ENCODE measurements at regions not wholly inside any gene's neighbourhood (a gene's known extent, or its start where the extent isn't known, plus 50 kb on each side); places are given as distances from the start of the nearest gene placed in this dataset.

DNA sequence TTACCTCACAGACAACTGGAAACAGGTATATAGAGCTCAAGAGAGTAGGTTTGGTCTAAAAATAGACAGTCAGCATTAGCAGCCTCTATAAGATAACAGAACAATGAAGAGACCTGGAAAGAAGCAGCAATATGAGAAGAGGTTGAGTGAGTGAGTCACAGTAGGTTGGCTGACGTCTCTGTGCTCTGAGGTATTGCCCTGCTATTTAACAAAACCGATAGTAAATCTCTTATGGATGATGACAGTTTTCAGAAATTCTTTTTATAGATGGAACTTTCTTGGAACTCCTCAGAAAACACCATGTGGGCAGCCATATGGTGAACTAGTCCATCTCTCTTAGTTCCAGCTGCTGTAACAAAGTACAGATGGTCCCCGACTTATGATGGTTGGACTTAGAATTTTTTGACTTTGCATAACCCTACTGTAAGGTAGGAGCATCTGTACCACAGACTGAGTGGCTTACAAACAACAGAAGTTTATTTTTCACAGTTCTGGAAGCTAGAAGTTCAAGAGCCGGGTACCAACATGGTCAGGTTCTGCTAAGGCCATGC is 123.5 kb downstream of the MBD2 start:
- no peak for DNase-seq (ENCODE audit: low spot score)

DNA sequence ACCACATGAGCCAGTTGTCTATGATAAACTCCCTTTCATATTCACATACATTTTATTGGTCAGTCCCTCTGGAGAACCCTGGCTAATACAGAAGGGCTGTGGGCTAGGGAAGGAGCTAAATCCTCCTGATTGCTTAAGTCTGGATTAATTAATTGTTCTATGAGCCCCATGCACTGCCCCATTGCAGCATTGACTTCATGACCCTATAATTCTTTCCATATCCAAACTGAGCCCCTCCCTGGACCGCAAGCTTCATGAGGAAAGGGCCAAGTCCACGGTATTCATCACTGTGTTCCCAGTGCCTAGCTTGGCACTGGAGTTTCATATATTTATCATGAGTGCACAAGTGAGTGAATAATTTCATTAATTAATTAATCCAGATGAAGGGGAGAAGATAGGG is 124.0 kb downstream of the MBD2 start:
- DNase-seq (ENCODE audit: low spot score) = no peak

DNA sequence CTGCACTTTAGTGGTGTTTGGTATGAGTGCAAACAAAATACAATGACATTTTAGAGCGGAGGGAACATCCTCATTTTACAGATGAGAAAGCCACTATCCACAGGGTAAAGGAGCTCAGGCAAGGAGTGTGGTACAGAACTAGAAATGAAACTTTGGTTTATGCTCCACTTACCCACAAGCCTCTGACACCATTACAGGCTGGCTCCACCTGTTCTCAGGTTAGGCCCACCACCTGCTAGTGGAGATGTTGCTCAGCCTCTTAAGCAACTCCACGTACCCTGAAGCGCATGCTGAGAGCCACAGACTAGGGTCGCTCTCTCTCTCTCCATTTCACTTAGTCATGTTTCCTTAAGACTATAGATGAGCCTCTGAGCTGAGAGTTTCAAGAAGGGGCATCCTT is 130.0 kb downstream of the MBD2 start:
- no peak for DNase-seq (ENCODE audit: low spot score)

DNA sequence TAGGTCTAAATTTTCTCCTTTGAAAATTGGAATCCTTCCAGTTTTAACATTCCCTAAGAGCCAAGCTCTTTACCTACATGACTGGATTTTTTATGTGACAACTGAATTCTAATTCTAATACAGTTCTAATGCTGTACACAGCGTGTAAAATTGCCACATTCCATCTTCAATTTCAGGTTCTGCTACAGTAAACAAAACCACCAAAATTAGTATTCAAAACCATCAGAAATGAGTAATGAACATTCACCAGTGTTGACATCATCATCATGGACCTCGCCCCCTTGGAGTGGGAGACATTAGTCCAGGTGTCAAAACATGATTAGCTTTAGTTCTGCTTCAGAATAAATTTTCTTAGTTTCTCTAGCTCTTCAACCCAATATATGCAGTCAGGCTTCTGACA is 133.6 kb downstream of the MBD2 start:
- DNase-seq (ENCODE audit: low spot score) = peak; percentile 4

DNA sequence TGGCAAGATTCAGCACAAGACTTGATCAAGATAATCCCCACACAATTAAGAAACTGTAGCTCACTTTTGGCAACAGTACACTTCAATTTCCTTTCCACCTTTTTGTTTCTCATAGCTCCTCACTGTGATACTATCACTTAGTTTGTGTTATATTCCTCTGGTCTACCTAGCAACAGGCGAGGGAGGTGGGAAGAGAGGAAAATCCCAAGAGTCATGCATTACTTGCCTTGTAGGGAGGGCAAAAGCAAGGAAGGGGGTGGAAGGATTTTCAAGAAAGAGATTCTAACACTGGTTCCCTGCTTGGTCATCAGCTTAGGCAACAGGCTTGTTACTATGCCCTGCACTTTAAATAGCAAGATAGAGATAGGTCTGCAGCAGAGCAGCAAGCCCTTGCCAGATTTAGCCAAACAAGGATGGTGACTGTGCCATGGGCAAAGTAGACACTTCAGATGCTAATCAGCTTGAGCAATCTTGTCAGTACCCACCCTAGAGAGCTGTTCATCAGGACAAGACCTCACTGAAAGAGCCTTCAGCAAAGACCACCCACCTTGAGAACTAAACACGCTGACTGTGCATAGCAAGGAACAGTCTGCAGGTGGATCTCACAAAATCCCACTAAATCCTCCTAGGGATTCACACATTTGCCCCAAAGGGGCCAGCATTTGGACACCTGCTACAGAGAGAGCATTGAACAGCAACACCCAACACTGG is 134.6 kb downstream of the MBD2 start:
- peak; percentile 4 for DNase-seq (ENCODE audit: low spot score)

DNA sequence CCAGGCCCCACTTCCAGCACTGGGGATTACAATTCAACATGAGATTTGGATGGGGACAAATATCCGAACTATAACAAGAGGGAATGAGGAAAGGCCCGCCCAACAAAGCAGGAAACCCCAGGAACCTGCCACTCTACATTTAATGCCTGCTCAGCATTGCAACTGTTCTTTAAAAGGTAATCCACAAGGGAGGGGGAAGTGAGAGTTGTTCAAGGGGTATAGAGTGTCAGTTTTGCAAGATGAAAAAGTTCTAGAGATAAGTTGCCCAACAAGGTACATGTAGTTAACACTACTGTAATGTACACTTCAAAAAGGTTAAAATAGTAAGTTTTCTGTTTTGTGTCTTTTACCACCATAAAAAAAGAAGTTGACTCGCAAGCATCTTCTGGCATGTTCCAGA is 137.6 kb downstream of the MBD2 start:
- no peak for DNase-seq (ENCODE audit: low spot score)

DNA sequence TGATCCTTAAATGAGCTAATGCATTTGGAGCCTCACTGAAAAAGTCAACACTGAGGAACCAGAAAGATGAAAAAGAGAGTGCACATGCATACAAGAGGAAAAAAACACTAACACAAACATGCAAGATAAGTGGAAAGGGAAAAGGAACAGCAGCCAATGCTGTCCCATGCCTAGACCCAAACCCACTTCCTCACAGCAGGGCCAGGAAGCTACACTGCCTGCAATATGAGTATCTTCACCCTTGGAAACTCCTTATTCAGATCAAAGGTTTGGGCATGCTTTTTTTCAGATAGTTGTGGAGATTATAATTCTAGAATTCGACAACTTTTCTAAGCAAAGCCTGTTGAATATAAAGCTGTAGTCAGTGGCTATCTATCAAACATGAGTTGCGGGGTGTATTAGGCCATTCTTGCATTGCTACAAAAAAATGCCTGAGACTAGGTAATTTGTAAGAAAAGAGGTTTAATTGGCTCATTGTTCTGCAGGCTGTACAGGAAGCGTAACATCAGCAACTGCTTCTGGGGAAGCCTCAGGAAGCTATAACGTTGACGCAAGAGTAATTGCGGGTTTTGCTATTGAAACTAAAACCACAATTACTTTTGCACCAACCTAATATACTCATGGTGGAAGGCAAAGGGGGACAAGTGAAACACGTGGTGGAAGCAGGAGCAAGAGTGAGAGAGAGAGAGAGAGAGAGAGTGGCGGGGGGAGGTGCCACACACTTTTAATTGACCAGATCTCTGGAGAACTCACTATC is 138.2 kb downstream of the MBD2 start:
- DNase-seq (ENCODE audit: low spot score) = no peak

DNA sequence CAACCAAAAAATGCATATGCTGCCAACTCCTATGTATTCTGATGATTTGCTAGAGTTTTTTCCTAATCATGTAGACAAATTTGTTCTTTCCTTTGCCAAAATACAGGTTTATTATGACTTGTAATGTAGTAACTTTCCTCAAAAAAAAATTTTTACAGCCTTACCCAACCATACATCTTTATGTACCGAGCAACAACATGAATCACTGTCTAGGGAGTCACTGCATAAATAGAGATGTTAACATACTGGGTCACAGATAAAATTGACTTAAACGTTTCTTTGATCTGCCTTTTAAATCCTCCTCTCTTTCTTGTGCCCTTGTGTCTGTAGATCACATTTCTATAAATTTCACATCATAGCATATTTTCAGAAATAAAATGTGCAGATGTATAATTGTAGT is 143.6 kb downstream of the MBD2 start:
- no peak for DNase-seq (ENCODE audit: low spot score)

DNA sequence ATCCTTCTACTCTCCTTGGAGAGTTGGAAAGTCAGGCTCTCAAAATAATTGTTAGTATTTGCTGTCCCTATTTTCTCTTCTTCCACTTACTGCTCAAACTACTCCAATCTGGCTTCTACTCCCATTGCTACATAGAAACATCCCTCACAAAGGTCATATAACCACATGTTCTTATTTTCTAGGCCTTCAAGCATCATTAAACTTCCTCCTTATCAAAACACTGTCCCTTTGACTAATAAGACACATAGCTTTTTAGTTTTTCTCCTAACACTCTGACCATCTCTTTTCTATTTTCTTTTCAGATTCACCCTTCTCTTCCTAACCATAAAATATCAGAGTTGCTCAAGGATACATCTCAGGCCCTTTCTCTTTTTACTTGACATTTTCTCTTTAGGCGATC is 148.3 kb downstream of the MBD2 start:
- no peak for DNase-seq (ENCODE audit: low spot score)

DNA sequence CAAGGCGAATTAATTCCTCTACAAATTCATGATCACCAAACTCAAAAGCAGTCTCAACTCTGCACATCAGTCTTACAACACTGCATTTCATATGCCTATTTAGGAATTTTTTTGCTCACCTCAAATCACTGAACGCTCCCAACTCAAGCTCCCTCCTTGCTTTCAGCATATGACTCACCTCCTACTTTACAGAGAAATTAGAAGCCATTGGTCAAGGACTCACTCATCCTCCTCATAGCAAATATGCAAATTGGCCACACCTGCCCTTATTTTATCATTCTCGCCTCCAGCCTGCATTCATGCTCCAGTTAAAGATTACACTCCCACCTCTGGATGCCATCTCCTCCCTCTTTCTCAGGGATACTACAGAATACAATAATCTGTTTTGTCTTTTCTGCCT is 148.8 kb downstream of the MBD2 start:
- no peak for DNase-seq (ENCODE audit: low spot score)

DNA sequence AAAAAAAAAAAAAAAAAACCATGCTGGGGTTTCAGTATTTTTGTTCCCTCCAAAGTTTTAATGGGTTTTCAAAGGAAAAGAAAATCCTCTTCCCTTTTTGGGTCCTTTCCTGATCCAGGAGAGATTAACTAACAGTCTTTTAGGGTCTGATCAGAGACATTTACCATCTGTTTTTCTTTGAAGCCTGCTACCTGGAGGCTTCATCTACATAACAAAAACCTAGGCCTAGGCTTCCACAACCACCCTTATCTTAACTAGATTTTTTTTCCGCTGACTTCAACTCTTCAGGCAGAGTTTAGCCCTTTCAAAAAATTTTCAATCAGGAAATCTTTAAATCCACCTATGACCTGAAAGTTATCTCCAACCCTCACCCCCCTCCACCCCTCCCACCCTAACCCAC is 154.7 kb downstream of the MBD2 start:
- no peak for DNase-seq (ENCODE audit: low spot score)

DNA sequence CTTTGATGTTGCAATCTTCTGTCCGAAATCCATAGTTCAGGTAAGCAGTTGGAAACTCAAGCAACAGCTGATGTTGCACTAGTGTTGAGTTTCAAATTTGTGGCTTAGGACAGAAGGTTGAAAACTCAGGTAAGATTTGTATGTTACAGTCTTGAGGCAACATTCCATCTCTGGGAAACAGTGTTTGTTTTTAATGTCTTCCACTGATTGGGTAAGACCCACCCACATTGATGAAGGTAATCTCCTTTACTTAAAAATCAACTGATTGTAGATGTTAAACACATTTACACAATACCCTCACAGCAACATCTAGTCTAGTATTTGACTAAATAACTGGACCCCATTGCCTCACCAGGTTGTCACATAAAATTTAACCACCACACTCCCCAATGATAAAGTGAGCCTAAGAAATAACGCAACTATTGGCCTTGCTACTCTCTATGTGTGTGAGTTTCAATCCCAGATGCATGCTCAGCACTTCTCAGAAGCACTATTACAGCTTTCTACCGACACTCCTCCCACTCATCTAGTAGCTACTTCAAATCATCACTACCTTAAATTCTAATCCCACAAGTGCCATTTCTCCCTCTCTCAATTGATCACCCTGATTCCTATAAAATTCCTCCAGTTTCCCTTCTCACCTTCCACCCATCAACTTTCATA is 164.0 kb downstream of the MBD2 start:
- DNase-seq (ENCODE audit: low spot score) = no peak

DNA sequence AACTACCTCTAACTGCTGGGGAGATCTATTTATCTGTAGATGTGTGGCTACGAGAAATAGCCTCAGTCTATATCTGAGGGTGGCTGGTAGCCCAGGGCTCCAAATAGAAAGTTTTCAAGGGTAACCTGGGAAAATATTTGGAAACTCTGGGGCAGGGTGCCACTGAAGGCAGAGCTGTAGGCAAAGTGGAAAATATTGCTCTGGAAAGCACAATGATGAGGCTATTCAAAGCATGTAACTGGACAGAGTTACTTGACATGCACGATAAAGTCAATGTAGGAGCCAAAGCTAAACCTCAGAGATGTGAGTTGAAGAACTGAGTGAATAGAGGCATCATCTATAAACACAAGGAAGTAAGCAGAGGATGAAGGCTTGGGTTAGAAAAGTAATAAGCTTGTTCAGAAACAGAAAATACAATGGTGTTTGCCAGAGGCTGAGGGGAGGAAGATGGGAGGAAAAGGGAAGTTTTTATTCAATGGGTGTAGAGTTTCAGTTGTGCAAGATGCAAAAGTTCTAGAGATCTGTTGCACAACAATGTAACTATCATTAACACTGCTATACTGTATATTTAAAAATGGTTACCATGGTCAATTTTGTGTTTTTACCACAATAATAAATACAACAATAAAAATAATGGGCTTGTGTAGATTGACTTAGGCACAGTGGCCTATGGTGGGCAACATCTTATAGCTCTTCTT is 171.6 kb downstream of the MBD2 start:
- no peak for DNase-seq (ENCODE audit: low spot score)

DNA sequence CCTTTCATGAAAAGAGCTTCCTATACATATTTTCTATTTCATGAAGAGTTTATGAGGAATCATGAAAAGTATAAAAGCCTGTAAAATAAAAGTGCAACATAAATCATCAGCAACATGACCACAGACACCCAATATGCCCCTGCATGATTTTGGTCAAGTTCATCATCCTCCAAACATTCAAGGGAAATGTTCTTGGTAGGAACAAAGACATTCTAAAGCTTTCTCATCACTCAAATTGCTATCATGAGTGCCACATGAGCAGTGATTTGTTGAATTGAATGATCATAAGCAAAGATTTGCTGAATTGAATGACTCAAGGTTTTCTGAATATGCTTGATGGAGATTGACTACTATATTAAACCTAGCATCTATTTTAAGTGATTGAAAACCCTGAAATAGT is 172.2 kb downstream of the MBD2 start:
- no peak for DNase-seq (ENCODE audit: low spot score)

DNA sequence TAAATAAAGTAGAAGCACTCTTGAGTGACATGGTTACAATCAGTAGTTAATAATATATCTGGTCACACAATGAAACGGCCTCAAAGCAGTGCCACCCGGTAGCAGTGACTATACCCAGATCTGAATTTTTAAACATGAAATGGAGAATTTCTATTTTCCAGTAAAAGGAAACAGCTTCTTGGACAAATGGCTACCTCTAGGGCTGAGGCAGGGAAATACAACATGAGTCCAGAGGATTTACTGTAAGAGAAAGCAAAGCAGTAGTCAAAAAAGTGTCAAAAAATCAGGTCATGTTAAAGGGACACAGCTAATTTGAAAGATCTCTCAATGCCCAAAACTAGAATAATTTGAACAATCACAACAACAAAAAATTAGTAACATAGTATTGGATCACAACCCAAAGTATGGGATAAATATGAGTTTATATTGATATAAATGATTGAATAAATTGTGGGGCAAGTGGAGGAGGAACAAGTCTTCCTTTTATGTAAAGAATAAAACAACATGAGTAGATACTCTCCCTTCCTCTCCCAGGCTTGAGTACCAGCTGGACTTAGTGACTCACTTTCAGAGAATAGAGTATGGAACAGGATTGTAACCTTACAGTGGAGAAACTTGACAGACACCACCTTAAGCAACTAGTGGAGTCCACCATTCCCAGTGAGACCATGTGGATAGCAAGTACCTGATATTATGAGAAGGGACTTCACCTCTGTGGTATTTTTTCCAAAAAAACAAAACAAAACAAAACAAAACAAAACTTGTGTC is 180.8 kb downstream of the MBD2 start:
- DNase-seq (ENCODE audit: low spot score) = no peak

DNA sequence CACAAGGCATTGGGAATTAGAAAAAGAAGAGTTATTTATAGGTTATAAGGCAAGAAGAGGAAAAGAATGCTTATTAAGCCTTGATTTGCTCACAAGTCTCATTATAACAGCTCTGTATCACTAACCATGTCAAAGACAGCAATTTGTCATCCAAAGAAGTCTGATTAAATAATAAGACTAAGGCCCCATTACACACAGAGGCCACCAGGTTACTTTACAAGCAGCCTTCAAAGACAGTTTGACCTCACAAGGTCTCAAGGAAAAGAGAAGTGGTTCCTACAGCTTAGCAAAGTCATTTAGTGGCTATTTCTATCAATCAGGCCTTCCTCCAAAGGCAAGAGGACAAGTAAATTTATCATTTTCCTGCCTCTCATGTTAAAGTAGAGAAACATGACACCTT is 188.5 kb downstream of the MBD2 start:
- DNase-seq (ENCODE audit: low spot score) = no peak

DNA sequence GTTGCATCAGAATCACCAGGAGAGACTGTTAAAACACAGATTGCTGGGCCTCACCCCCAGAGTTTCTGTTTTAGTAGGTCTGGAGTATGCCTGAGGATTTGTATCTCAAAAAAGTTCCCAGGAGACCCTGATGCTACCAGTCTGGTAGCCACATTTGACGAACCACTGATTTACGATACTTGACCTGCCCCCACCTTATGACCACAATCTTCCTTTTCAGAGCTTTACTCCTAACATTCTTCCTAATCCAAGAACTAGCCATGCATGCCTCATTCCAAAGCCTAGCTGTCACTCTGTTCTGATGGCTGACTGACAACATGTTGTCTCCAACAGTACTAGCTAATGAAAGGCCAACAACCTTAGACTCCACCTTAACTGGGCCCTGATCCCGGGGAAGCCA is 191.4 kb downstream of the MBD2 start:
- DNase-seq (ENCODE audit: low spot score) = no peak

DNA sequence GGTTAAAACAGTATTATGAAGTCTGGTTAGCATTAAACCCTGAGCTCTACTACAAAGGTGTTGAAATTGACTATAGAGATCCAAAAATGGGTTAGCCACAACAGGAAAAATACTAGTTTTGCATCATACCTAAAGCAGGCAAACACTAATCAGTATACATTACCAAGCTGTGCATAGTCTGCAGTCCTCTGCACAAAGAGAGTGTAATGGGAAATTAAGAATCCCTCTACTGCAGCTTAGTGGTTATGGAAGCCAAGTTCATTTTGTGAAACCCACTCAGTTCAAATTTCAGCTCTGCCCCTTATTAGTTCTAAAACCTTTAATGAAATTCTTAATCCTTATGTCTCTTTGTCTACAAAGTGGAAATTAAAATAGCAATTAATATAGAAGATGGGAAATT is 192.1 kb downstream of the MBD2 start:
- DNase-seq (ENCODE audit: low spot score) = no peak

DNA sequence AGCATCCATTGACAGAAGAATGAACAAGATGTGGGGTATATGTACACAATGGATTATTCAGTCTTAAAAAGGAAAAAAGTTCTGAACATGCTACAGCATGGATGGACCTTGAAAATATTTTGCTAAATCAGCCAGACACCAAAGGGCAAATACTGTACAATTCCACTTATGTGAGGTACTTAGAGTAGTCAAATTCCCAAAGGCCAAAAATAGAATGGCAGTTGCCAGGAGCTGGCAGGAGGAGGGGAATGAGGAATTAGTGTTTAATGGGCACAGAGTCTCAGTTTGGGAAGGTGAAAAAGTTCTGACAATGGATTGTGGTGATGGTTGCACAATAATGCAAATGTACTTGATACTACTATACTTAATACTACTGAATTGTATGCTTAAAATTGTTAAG is 193.2 kb downstream of the MBD2 start:
- no peak for DNase-seq (ENCODE audit: low spot score)

DNA sequence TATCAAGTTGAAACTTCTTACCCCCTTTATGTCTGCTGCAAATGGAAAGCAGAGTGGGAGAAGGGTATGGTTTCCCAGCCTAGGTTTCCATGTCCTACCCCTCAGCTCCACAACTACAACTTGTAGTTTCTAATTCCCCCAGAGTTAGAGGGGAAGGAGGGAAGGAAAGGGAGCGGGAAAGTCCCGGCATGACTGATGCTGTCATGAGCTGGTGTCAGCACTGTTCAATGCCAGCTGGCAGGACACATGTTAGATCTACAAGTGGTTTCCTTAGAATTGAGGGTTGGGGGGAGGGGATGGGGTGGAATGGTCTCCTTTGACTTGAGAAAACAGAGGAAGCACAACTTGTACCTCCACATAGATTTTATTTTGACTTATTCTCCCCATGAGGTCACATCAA is 194.0 kb downstream of the MBD2 start:
- no peak for DNase-seq (ENCODE audit: low spot score)

DNA sequence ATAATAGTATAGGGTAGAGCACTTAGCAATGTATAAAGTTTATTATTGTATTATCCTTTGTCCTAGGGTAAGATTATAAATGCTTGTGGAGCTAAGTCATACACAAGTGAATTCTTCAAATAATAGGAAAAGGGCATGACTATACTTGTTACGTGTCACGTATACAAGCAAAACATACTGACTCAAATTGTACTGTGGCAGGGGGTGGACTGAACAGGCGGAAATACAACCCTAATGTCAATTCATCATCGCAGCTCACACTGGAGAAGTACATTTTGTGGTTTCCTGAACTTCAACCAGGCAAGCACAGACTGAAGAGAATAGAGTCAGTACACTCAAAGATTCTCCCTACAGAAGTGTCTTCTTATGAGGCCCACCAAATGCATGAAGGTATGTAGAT is 201.0 kb downstream of the MBD2 start:
- DNase-seq (ENCODE audit: low spot score) = peak; percentile 53

DNA sequence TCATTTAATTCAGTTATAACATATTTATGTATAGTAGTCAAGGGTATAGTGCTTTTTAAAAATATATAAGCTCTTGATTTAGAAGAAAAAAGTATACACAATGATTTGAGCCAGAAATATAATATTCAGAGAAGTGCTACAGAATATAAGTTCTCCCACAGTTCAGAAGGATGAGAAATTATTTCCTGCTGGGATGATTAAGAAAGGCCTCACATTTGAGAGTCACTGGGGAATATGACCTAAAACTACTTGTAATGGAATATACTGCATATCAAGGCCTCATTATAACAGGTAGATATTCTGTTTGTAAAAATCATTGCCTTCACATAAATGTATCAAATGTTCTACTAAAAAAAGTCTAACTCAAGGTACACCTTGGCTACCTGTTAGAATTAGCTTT is 203.5 kb downstream of the MBD2 start:
- no peak for DNase-seq (ENCODE audit: low spot score)
